ENCODE measurements at regions not wholly inside any gene's neighbourhood (a gene's known extent, or its start where the extent isn't known, plus 50 kb on each side); places are given as distances from the start of the nearest gene placed in this dataset.

GRCh38 chr12:114206525-114206924 lies 199.4 kb downstream of the TBX5 start:
- H3K79me2 ChIP-seq (ENCODE audit: control insufficient read depth, insufficient read depth, low read length), result no peaks in the 10 kb centered on the region
- H3K27me3 ChIP-seq (ENCODE audit: insufficient read depth, low read length, poor library complexity), result no peaks in the 10 kb centered on the region
- no peak overlapping the region for H2BK15ac ChIP-seq (replicated peaks; ENCODE audit: low read depth)
- DNase-seq, result no peak
- H3K18ac ChIP-seq (ENCODE audit: low read length), result no peak overlapping the region
- no peak overlapping the region for H4K8ac ChIP-seq (ENCODE audit: low read depth, low read length)
- no peaks in the 10 kb centered on the region for H3K36me3 ChIP-seq (ENCODE audit: control insufficient read depth, insufficient read depth, low read length)
- H2BK5ac ChIP-seq (ENCODE audit: low read length), result no peak overlapping the region
- no peak overlapping the region for H3K4me3 ChIP-seq (ENCODE audit: low read length)
- no peaks in the 10 kb centered on the region for H3K4me1 ChIP-seq (ENCODE audit: control insufficient read depth, low read depth, low read length)
- H3K56ac ChIP-seq (ENCODE audit: low read length), result no peak overlapping the region
- H2AK5ac ChIP-seq (ENCODE audit: low read length), result no peak overlapping the region
- no peak overlapping the region for H3K4ac ChIP-seq (ENCODE audit: low read depth, low read length)
- no peak overlapping the region for H3K9ac ChIP-seq (ENCODE audit: low read length)
- no peak overlapping the region for H3K4me2 ChIP-seq (ENCODE audit: low read length)
- no peak overlapping the region for H3K23ac ChIP-seq (ENCODE audit: low read length)
- H3K27ac ChIP-seq (ENCODE audit: low read depth, low read length), result no peak overlapping the region
- H2BK120ac ChIP-seq (ENCODE audit: low read depth, low read length), result no peak overlapping the region
- H3K79me1 ChIP-seq (ENCODE audit: low read length), result no peaks in the 10 kb centered on the region
- H4K5ac ChIP-seq (ENCODE audit: low read length), result no peak overlapping the region

GRCh38 chr12:114201794-114202193 lies 204.2 kb downstream of the TBX5 start:
- Histone ChIP-seq H3K4ac (ENCODE audit: low read depth, low read length) (no peak overlapping the region), H3K4me3 (ENCODE audit: low read length) (no peak overlapping the region), H3K27ac (ENCODE audit: low read depth, low read length) (no peak overlapping the region), H4K5ac (ENCODE audit: low read length) (no peak overlapping the region), H2BK120ac (ENCODE audit: low read depth, low read length) (no peak overlapping the region), H3K36me3 (ENCODE audit: control insufficient read depth, insufficient read depth, low read length) (no peaks in the 10 kb centered on the region), H3K27me3 (ENCODE audit: insufficient read depth, low read length, poor library complexity) (no peaks in the 10 kb centered on the region), H3K4me2 (ENCODE audit: low read length) (no peak overlapping the region), H4K8ac (ENCODE audit: low read depth, low read length) (no peak overlapping the region), H3K79me2 (ENCODE audit: control insufficient read depth, insufficient read depth, low read length) (no peaks in the 10 kb centered on the region), H3K9ac (ENCODE audit: low read length) (no peak overlapping the region), H3K56ac (ENCODE audit: low read length) (no peak overlapping the region), H2BK15ac (replicated peaks; ENCODE audit: low read depth) (no peak overlapping the region), H3K23ac (ENCODE audit: low read length) (no peak overlapping the region), H2AK5ac (ENCODE audit: low read length) (no peak overlapping the region), H3K18ac (ENCODE audit: low read length) (no peak overlapping the region), H3K4me1 (ENCODE audit: control insufficient read depth, low read depth, low read length) (no peaks in the 10 kb centered on the region), H2BK5ac (ENCODE audit: low read length) (no peak overlapping the region), H3K79me1 (ENCODE audit: low read length) (no peaks in the 10 kb centered on the region)
- DNase-seq, result no peak
- WGBS (ENCODE audit: extremely low coverage, insufficient coverage, low lambda C conversion rate), result no CpG with 5 or more reads among the region's 2 CpGs

GRCh38 chr12:114194956-114195355 lies 211.0 kb downstream of the TBX5 start:
- Histone ChIP-seq H2BK15ac (replicated peaks; ENCODE audit: low read depth) (no peak overlapping the region), H3K56ac (ENCODE audit: low read length) (no peak overlapping the region), H3K4ac (ENCODE audit: low read depth, low read length) (no peak overlapping the region), H3K18ac (ENCODE audit: low read length) (no peak overlapping the region), H4K8ac (ENCODE audit: low read depth, low read length) (no peak overlapping the region), H3K79me1 (ENCODE audit: low read length) (no peaks in the 10 kb centered on the region), H3K23ac (ENCODE audit: low read length) (no peak overlapping the region), H3K4me3 (ENCODE audit: low read length) (no peak overlapping the region), H2BK5ac (ENCODE audit: low read length) (no peak overlapping the region), H4K5ac (ENCODE audit: low read length) (no peak overlapping the region), H2AK5ac (ENCODE audit: low read length) (no peak overlapping the region), H3K4me1 (ENCODE audit: control insufficient read depth, low read depth, low read length) (no peaks in the 10 kb centered on the region), H3K9ac (ENCODE audit: low read length) (no peak overlapping the region), H2BK120ac (ENCODE audit: low read depth, low read length) (no peak overlapping the region), H3K27me3 (ENCODE audit: insufficient read depth, low read length, poor library complexity) (no peaks in the 10 kb centered on the region), H3K27ac (ENCODE audit: low read depth, low read length) (no peak overlapping the region), H3K36me3 (ENCODE audit: control insufficient read depth, insufficient read depth, low read length) (no peaks in the 10 kb centered on the region), H3K4me2 (ENCODE audit: low read length) (no peak overlapping the region), H3K79me2 (ENCODE audit: control insufficient read depth, insufficient read depth, low read length) (no peaks in the 10 kb centered on the region)
- WGBS (ENCODE audit: extremely low coverage, insufficient coverage, low lambda C conversion rate), result no CpG with 5 or more reads among the region's 3 CpGs
- no peak for DNase-seq

- Histone ChIP-seq H3K27me3 (ENCODE audit: insufficient read depth, low read length, poor library complexity) (no peaks in the 10 kb centered on the region), H3K79me1 (ENCODE audit: low read length) (no peaks in the 10 kb centered on the region), H2BK15ac (replicated peaks; ENCODE audit: low read depth) (no peak overlapping the region), H3K36me3 (ENCODE audit: control insufficient read depth, insufficient read depth, low read length) (no peaks in the 10 kb centered on the region), H2BK120ac (ENCODE audit: low read depth, low read length) (no peak overlapping the region), H2BK5ac (ENCODE audit: low read length) (no peak overlapping the region), H2AK5ac (ENCODE audit: low read length) (no peak overlapping the region), H4K8ac (ENCODE audit: low read depth, low read length) (no peak overlapping the region), H3K79me2 (ENCODE audit: control insufficient read depth, insufficient read depth, low read length) (no peaks in the 10 kb centered on the region), H4K5ac (ENCODE audit: low read length) (no peak overlapping the region), H3K56ac (ENCODE audit: low read length) (no peak overlapping the region), H3K23ac (ENCODE audit: low read length) (no peak overlapping the region), H3K27ac (ENCODE audit: low read depth, low read length) (no peak overlapping the region), H3K9ac (ENCODE audit: low read length) (no peak overlapping the region), H3K4me2 (ENCODE audit: low read length) (no peak overlapping the region), H3K4ac (ENCODE audit: low read depth, low read length) (no peak overlapping the region), H3K4me3 (ENCODE audit: low read length) (no peak overlapping the region), H3K18ac (ENCODE audit: low read length) (no peak overlapping the region), H3K4me1 (ENCODE audit: control insufficient read depth, low read depth, low read length) (no peaks in the 10 kb centered on the region)
- DNase-seq, result no peak
- no CpG with 5 or more reads among the region's 5 CpGs for WGBS (ENCODE audit: extremely low coverage, insufficient coverage, low lambda C conversion rate)
These were observed 211.9 kb downstream of the TBX5 start for GRCh38 chr12:114194066-114194465.

GRCh38 chr12:114193474-114193873 lies 212.5 kb downstream of the TBX5 start:
- Histone ChIP-seq H3K56ac (ENCODE audit: low read length) (no peak overlapping the region), H3K36me3 (ENCODE audit: control insufficient read depth, insufficient read depth, low read length) (no peaks in the 10 kb centered on the region), H3K4me3 (ENCODE audit: low read length) (no peak overlapping the region), H3K4ac (ENCODE audit: low read depth, low read length) (no peak overlapping the region), H3K79me2 (ENCODE audit: control insufficient read depth, insufficient read depth, low read length) (no peaks in the 10 kb centered on the region), H3K27me3 (ENCODE audit: insufficient read depth, low read length, poor library complexity) (no peaks in the 10 kb centered on the region), H2BK120ac (ENCODE audit: low read depth, low read length) (no peak overlapping the region), H3K9ac (ENCODE audit: low read length) (no peak overlapping the region), H2BK15ac (replicated peaks; ENCODE audit: low read depth) (no peak overlapping the region), H3K23ac (ENCODE audit: low read length) (no peak overlapping the region), H3K4me2 (ENCODE audit: low read length) (no peak overlapping the region), H4K8ac (ENCODE audit: low read depth, low read length) (no peak overlapping the region), H3K79me1 (ENCODE audit: low read length) (no peaks in the 10 kb centered on the region), H2AK5ac (ENCODE audit: low read length) (no peak overlapping the region), H4K5ac (ENCODE audit: low read length) (no peak overlapping the region), H3K4me1 (ENCODE audit: control insufficient read depth, low read depth, low read length) (no peaks in the 10 kb centered on the region), H2BK5ac (ENCODE audit: low read length) (no peak overlapping the region), H3K27ac (ENCODE audit: low read depth, low read length) (no peak overlapping the region), H3K18ac (ENCODE audit: low read length) (no peak overlapping the region)
- DNase-seq, result no peak
- WGBS (ENCODE audit: extremely low coverage, insufficient coverage, low lambda C conversion rate), result no CpG with 5 or more reads among the region's 3 CpGs

- Histone ChIP-seq H3K79me1 (ENCODE audit: low read length) (no peaks in the 10 kb centered on the region), H3K4ac (ENCODE audit: low read depth, low read length) (no peak overlapping the region), H2BK120ac (ENCODE audit: low read depth, low read length) (no peak overlapping the region), H3K23ac (ENCODE audit: low read length) (no peak overlapping the region), H3K27ac (ENCODE audit: low read depth, low read length) (no peak overlapping the region), H3K4me2 (ENCODE audit: low read length) (no peak overlapping the region), H4K8ac (ENCODE audit: low read depth, low read length) (no peak overlapping the region), H3K56ac (ENCODE audit: low read length) (no peak overlapping the region), H3K4me1 (ENCODE audit: control insufficient read depth, low read depth, low read length) (no peaks in the 10 kb centered on the region), H3K36me3 (ENCODE audit: control insufficient read depth, insufficient read depth, low read length) (no peaks in the 10 kb centered on the region), H3K18ac (ENCODE audit: low read length) (no peak overlapping the region), H3K27me3 (ENCODE audit: insufficient read depth, low read length, poor library complexity) (no peaks in the 10 kb centered on the region), H2BK5ac (ENCODE audit: low read length) (no peak overlapping the region), H3K79me2 (ENCODE audit: control insufficient read depth, insufficient read depth, low read length) (no peaks in the 10 kb centered on the region), H3K9ac (ENCODE audit: low read length) (no peak overlapping the region), H2BK15ac (replicated peaks; ENCODE audit: low read depth) (no peak overlapping the region), H2AK5ac (ENCODE audit: low read length) (no peak overlapping the region), H3K4me3 (ENCODE audit: low read length) (no peak overlapping the region), H4K5ac (ENCODE audit: low read length) (no peak overlapping the region)
- DNase-seq, result no peak
- WGBS (ENCODE audit: extremely low coverage, insufficient coverage, low lambda C conversion rate), result no CpG with 5 or more reads among the region's 5 CpGs
These were observed 213.4 kb downstream of the TBX5 start for GRCh38 chr12:114192549-114192948.
